ENCODE measurements at regions not wholly inside any gene's neighbourhood (a gene's known extent, or its start where the extent isn't known, plus 50 kb on each side); places are given as distances from the start of the nearest gene placed in this dataset.

DNA sequence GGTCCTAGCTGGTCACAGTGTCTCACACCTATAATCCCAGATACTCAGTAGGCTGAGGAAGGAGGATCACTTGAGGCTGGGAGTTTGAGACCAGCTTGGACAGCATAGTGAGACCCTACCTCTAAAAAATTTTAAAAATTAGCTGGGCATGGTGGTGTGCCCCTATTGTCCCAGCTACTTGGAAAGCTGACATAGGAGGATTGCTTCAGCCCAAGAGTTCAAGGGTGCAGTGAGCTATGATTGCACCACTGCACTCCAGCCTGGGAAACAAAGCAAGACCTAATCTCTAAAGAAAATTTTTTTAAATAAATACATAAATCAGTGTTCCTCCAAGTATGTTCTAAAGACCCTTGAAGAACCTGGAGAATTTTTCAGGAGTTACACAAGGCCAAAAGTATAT lies 50.6 kb upstream of the GNAO1 start:
- no peak for DNase-seq (ENCODE audit: low read depth in 2 of 2)

GRCh38 chr16:56137269-56137668 lies 54.0 kb upstream of the GNAO1 start:
- DNase-seq (ENCODE audit: low read depth in 2 of 2): no peak

GRCh38 chr16:56136256-56136655 lies 55.0 kb upstream of the GNAO1 start:
- no peak for DNase-seq (ENCODE audit: low read depth in 2 of 2)

GRCh38 chr16:56134790-56135189 lies 56.5 kb upstream of the GNAO1 start:
- DNase-seq (ENCODE audit: low read depth in 2 of 2): no peak

- DNase-seq (ENCODE audit: low read depth in 2 of 2): no peak
Measured at GRCh38 chr16:56125922-56126321, 65.4 kb upstream of the GNAO1 start.

DNA sequence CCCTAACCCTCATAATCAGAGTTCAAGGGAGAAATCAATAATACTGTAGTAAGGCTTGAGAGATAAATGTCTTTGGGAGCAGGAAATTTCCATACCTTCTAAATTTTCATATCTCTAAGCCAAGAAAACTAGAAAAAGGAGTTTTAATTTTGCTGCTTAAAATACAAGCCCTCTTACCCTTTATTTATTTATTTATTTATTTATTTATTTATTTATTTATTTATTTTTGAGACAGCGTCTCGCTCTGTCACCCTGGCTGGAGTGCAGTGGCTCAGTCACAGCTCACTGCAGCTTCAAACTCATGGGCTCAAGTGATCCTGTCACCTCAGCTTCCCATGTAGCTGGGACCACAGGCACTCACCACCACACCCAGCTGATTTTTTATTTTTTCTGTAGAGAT lies 69.0 kb upstream of the GNAO1 start:
- DNase-seq (ENCODE audit: low read depth in 2 of 2): no peak

GRCh38 chr16:56121156-56121500 lies 70.2 kb upstream of the GNAO1 start:
- no peak for DNase-seq (ENCODE audit: low read depth in 2 of 2)

- DNase-seq (ENCODE audit: low read depth in 2 of 2): no peak
Measured at GRCh38 chr16:56120447-56121155, 70.7 kb upstream of the GNAO1 start.

- no peak for DNase-seq (ENCODE audit: low read depth in 2 of 2)
Measured at GRCh38 chr16:56119133-56119532, 72.2 kb upstream of the GNAO1 start.

DNA sequence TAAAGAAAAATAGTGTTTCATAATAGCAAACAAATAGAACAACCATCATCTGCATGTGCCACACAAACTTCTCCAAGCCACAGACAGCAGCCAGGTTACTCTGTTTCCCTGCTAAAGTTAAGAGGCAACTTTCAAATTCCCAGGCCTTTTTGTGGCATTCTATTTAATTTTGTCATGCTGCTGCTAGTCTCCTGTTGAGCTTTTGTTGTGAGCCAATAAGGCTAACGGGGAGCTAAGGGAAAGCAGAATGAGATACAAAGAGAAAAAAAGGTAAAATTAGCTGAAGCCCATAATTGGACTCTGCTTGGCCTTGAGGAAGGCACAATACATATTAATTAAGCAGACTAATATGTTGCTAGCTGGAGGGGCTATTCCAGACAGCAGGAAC lies 74.7 kb upstream of the GNAO1 start:
- no peak for DNase-seq (ENCODE audit: low read depth in 2 of 2)

GRCh38 chr16:56115817-56116576 lies 75.3 kb upstream of the GNAO1 start:
- DNase-seq (ENCODE audit: low read depth in 2 of 2): no peak

GRCh38 chr16:56113223-56113622 lies 78.1 kb upstream of the GNAO1 start:
- DNase-seq (ENCODE audit: low read depth in 2 of 2): no peak

DNA sequence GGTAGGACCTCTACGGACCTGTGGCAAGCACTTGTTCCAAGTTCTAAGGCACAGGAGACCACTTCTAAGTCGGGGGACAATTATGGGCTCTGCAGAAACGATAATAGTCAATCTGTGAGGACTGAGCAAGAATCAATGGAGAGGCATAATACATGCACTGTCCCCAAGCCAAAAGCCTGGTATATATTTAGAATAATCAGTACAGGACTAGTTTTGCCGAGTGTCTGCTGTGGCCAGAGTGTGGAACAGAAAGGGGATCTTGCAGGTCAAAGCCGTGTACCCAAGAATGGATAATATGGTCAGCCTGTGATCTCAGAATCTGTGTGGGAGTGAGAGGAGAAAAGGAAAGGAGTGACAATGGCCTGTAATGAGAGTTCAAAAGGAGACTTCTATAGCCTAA lies 80.2 kb upstream of the GNAO1 start:
- DNase-seq (ENCODE audit: low read depth in 2 of 2): no peak

- DNase-seq (ENCODE audit: low read depth in 2 of 2): no peak
Measured at GRCh38 chr16:56109994-56110393, 81.3 kb upstream of the GNAO1 start.

DNA sequence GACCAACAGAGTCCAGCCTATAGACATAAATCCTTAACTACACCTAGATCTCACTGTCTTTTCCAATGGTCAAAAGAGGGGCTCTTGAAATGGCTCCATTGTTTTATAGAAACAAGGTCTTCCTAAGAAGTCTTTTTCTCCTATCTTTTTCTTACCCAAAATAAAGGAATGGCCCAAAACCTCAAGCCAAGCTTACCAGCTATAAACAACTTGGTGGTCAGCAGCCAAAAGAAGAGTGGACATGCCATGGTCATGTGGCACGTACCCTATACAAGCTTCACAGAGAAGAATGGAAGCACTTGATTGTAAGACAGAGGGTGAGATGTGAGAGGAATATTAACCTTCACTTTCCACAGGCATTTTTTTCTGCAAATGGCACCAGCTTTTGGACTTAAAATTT lies 82.1 kb upstream of the GNAO1 start:
- DNase-seq (ENCODE audit: low read depth in 2 of 2): no peak

DNA sequence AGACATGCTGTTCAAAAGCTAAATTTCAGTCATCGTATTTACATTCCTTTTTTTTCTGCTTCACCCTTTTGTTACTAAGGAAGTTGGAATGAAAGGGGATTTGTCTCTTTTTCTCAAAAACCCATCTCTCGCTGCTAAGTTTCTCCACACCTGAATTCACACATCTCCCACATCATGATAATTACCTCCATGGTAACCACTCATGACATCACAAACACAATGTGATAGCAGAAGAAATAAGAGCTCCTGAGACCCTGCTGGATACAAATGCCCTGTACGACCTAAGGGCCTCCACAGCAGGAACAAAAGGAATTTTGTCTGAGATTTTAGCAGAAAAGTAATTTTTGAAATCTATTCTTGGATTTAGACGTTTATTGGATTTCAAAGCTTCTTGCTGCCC lies 82.6 kb upstream of the GNAO1 start:
- DNase-seq (ENCODE audit: low read depth in 2 of 2): no peak

DNA sequence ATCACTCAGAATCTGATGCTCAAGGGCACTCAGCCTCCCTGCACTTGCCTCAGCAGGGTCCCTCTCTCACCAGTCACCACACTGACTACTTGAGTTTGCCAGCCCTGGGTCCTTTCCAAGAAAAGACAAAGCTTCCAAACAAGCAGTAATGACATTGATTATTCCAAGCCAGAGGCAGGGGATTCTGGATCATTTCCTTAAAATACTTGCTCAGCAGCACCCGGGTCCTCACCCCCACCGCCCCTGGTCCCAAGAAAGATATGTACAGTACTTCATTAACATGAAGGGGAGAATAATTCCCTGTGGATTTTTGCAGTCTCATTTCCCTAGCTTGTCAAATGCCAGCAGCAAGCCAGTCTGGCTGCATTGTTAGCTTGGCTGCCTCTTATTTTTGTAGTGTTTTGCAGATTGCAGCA lies 83.2 kb upstream of the GNAO1 start:
- DNase-seq (ENCODE audit: low read depth in 2 of 2): no peak

DNA sequence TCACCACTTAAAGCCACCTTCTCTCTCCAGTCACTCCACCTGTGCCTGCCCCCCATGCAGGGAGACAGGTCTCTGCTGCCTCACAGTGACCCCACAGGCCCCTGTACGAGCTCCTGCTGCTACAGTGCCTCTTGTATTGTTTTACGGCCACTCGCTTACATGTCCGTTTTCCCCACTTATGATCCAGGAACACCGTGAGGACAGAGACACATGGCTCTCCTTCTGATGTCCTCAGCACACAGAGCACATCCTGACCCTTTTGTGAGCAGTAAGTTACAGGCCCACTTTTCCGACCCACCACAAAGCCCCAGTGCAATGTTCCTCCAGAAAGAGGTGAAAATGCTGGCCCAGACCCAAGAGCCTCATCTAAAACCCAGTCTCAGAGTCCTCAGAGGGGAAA lies 84.8 kb upstream of the GNAO1 start:
- no peak for DNase-seq (ENCODE audit: low read depth in 2 of 2)

DNA sequence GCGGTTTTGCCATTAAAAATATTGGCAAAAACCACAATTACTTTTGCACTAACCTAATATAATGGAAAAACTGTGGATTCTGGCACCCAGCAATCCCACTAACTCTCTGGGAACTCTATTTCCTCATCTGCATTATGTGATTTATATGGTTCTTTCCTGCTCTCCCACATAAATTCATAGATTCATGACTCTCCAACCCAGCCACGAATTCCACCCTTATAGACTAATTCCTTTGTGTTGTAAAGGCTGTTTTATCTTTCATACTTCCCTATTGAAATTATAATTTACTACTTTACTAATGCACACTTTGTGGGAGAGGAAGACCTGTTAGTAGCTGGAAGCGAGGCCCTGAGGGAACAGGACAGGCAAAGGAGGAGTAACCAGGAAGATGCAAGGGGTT lies 88.4 kb upstream of the GNAO1 start:
- no peak for DNase-seq (ENCODE audit: low read depth in 2 of 2)

DNA sequence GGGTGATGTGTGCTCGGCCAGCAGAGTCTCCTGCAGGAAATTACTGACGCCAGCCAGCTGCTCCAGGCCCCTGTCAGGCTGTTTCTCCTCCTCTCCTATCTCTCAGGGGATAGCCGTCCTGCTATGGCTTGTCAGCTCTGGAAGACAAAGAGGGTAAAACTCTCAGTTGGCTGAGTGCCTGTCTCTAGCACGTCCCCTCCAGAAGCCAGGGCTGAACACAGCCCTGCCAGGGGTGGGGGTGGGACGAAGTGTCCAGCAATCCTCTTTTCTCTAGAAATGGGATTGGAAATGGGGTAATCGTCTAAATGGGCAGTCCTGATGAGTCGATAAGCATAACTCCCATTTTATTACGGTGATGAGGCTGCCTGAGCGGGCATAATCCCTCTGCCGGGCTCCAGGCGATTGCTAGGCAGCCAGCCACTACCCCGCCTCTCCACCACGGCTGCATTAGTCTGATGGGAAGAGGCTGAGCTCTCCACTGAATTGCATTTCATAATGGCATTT lies 89.1 kb upstream of the GNAO1 start:
- no peak for DNase-seq (ENCODE audit: low read depth in 2 of 2)

GRCh38 chr16:56101480-56101879 lies 89.8 kb upstream of the GNAO1 start:
- DNase-seq (ENCODE audit: low read depth in 2 of 2): no peak

- DNase-seq (ENCODE audit: low read depth in 2 of 2): no peak
Measured at GRCh38 chr16:56097306-56097705, 94.0 kb upstream of the GNAO1 start.

DNA sequence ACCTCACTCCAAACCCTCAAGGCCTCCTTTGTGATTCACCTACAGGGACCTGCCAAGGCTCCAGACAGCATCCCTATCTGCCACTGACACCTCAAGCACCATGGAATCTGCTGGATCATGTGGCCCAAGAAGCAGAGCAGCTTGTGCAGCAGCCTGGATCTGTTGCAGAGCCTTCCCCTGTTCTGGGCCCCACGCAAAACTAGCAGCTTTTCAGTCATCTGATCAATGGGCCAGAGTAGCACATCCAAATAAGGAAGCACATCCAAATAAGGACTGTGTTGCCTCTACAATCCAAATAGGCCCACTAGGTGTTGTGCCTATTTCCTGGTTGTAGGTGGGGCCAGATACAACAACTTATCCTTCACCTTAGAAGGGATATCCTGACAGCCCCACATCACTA lies 97.1 kb upstream of the GNAO1 start:
- no peak for DNase-seq (ENCODE audit: low read depth in 2 of 2)

DNA sequence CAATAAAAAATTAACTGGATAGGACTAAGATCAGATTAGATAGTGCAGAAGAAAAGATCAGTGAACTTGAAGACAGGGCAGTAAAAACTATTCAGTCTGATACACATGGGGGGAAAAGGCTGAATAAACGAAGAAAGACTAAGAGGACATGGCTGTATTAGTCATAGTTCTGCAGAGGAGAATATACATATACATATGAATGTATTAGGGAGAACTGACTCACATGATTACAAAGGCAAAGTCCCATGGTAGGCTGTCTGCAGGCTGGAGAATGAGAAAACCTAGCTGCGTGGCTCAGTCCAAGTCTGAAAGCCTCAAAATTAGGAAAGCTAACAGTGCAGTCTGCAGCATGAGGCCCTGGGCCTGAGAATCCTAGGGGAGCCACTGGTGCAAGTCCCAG lies 98.2 kb upstream of the GNAO1 start:
- DNase-seq (ENCODE audit: low read depth in 2 of 2): no peak
